A673 (cell line): ENCODE measurements at regions not wholly inside any gene's neighbourhood (a gene's known extent, or its start where the extent isn't known, plus 50 kb on each side); places are given as distances from the start of the nearest gene placed in this dataset.
A peak's percentile ranks its signal among the peaks of the same experiment; 100 is the strongest.

Source experiments
- EZH2 ChIP-seq: fragments of 200-600 bp; sonication (generic); IDR thresholded peaks from 2 replicates; pipeline ENCODE4 v1.6.1; 2017; ENCODE audit warnings: borderline replicate concordance, low read depth, mild to moderate bottlenecking, mixed read lengths, antibody characterized with exemption, low read length; ENCODE audit not compliant: poor library complexity, severe bottlenecking
- TF ChIP-seq, protein P1 (sequence below): fragments of 300-800, 200-600 bp; sonication (generic); conservative IDR thresholded peaks from 2 replicates; pipeline ENCODE4 v1.5.1; 2017; ENCODE audit warnings: low read depth, mild to moderate bottlenecking, antibody characterized with exemption, low read length, moderate library complexity, mixed read lengths

DNA sequence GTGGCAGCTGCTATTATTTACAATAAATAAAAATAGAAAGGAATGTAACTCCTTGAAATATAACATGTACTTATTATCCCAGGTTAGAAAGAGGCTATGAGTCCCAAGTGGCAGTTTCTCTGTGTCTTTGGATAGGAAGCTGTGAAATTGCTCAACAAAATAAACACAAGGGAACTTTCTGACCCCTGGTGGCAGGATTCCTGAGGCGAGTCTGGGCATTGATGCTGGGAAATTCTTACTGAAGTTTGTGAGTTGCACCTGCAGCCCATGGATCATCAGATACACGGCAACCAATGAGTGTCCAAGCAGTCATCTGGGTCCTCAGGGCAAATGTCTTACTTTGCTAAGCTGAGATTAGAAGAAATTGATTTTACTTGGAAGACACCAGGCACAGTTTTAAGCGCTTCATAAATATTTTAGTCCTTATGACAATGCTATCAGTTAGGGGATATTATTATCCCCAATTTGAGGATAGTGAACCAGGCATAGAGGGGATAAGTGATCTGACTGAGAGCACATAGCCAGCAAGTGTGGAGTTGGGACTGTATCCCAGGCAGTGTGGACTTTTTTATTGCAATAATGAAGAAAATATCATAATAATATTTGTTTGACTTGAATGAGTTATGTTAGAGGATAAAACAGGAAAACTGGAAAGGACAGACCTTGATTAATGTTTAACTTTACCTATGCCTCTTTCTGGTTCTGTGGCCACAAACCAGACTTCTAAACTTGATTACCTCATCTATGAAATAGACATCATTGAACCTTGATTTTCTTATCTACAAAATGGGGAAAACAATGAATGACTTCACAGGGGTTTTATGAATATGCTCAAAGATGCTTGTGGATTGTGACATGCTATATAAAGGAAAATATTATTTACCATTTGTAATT is 265.5 kb upstream of the ADAMTSL1 start:
- no peak for TF ChIP-seq EZH2
- TF ChIP-seq, protein P1, sequence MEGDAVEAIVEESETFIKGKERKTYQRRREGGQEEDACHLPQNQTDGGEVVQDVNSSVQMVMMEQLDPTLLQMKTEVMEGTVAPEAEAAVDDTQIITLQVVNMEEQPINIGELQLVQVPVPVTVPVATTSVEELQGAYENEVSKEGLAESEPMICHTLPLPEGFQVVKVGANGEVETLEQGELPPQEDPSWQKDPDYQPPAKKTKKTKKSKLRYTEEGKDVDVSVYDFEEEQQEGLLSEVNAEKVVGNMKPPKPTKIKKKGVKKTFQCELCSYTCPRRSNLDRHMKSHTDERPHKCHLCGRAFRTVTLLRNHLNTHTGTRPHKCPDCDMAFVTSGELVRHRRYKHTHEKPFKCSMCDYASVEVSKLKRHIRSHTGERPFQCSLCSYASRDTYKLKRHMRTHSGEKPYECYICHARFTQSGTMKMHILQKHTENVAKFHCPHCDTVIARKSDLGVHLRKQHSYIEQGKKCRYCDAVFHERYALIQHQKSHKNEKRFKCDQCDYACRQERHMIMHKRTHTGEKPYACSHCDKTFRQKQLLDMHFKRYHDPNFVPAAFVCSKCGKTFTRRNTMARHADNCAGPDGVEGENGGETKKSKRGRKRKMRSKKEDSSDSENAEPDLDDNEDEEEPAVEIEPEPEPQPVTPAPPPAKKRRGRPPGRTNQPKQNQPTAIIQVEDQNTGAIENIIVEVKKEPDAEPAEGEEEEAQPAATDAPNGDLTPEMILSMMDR: peak; percentile 27; the same call in 1 of the 2 replicates
